ENCODE measurements at regions not wholly inside any gene's neighbourhood (a gene's known extent, or its start where the extent isn't known, plus 50 kb on each side); places are given as distances from the start of the nearest gene placed in this dataset.
"Not testable (repeated sequence)": the region's sequence is repeated elsewhere in the genome, so short reads cannot be mapped to it uniquely, and the experiment has no call there.

DNA sequence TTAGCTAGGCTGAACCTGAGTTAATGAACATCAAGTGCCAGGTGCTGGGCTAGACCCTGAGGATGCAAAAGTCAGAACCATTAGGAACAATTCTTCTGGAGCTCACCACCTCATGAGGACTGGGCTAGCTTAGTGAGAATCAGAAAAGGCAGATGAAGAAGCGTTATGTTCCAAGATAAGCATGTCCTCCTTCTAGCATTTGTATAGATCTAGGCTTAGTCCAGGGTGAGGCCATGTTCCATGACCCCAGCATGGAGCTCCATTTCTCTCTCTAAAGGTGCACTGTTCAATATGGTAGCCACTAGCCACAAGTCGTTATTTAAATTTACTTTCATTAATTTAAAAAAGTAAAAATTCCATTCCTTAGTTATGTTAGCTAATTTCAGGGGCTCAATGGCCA, 365.3 kb upstream of the CCL2 start:
- DNase-seq: no peak

DNA sequence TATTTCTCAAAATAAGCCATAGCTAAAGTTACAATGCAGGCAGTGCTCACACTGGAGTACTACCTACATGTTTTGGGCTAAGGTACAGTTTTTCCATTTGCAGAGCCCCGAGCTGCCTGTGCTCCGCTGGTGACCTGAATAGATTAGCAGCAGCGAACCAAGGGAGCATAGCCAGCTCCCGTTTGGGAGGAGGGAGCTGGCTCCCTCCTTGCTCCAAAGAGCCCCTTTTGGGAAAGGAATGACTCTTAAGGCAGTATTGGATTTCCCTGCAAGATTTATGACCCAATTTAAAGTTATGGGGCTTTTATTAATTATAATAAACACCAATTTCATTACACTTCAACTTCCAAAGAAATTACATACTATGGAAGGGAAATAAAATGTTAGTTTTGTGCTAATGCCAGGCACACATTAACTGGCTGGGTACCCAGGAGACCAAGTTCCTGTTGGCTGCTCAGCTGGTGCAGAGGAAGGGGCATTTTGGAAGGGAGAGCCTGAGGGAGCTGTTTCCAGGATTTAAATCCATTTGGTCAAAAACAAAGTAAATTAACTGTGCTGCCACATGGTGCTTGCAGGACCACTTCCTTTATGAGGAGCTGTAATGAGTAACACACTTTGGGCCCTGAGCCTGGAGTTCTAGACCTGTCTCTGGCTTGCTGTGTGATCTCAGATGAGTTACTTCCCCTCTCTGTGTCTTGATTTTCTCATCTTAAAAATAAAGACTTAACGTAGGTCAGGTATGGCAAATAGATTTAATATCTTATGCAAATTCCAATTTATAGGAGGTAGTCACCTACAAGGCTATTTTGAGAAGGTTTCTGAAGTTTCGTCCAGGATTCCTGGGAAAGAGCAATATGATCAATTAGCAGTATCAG, 362.1 kb upstream of the CCL2 start:
- DNase-seq: no peak

- no peak for DNase-seq
These were observed 359.6 kb upstream of the CCL2 start for GRCh38 chr17:33895491-33895890.

GRCh38 chr17:33896263-33896662, 358.8 kb upstream of the CCL2 start:
- no peak for DNase-seq

- DNase-seq: no peak
These were observed 354.0 kb upstream of the CCL2 start for GRCh38 chr17:33901085-33901484.

DNA sequence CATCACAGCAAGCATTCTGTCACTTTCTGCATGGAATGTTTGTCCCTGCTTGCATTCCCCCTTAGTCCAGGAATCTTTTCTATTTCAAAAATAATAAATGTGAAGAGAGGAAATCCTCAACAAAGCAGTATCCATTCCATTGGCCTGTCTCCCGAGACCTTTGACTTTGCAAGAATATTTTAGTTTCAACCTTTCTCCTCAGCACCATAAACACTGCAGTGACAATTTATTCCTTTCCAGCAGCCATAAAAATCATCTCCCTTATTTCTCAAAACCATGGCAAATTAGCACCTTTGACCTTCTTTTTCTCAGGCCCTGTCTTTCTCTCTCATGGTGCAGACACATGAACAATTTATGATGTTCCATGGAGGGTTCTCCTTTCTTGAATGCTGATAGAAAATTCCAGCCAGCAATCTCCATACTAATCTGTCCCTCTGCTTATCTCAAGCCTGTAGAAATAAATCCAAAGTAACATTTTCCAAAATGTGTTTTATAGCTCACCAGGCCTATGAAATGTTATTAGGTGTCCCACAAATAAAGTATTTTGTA, 352.1 kb upstream of the CCL2 start:
- no peak for DNase-seq

GRCh38 chr17:33904476-33904875, 350.6 kb upstream of the CCL2 start:
- no peak for DNase-seq

DNA sequence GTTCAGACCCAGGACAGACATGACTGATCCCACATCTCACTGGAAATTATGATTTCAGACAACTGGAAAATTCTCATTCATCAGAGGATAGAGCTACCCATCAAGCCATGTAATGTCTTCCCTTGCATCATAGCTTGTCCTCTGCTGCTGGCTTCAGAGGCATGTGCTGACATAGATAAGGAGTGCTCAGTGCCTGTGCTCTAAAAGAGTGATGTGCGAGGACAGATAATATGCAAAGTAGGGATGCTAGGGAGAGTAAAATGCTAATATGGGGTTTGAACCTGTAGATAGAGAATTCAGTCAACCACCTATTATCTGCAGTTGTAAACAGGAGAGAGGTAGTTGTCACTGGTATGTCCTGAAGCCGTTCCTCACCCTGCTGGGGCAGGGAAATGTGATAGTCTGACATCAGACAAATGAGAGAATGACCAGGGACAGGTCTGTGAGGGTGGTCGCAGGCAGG, 349.7 kb upstream of the CCL2 start:
- no peak for DNase-seq

DNA sequence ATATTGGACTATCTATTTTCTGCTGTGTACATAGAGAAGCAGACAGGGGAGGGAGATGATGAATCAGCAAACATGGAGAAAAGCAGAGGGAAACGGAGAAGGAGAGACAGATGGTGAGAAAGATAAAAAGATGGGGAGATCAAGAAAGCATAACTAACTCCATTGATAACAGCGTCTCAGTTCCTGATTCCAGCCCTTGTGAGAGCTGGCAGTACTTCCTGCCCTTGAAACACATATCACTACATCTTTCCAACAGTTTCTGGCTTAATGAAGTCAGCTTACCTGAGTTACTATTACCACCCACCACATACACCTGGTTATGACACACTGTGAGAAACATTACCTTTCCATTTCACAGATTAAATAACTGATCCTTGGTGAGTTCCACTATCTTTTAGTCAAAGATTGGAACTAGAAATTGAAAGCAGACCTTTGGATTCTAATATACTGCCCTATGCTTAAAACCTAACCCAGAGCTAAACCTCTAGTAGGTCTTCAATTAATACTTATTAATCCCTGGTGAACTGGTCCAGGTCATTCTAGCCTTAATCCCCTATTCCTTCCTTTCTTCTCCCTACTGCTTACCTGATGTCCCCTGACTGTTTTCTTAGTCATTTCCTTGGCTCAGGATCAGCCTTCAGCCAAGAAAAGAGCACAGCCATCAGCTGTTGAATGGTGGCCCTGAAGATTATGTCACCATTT, 346.6 kb upstream of the CCL2 start:
- no peak for DNase-seq

- no peak for DNase-seq
These were observed 344.8 kb upstream of the CCL2 start for GRCh38 chr17:33910200-33910857.

DNA sequence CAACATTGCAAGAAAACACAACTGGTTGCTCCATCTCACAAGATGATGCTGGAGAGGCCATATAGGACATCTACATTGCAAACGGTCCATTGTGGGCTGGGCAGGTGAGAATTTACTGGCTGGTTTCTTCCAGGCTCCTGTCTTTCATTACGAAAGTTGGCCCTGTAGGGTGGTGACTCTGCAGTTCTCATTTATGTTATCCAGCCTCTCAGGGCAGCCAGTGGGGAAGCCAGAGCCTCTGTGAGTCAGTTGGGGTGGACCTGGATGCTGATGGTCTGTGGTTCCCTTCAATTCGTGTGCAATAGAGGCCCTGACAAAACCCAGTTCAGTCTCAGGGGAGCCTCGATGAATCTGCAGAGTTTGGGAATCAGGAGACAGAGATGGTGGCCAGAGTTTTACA, 341.0 kb upstream of the CCL2 start:
- DNase-seq: no peak

GRCh38 chr17:33922971-33923370, 332.1 kb upstream of the CCL2 start:
- DNase-seq: no peak

DNA sequence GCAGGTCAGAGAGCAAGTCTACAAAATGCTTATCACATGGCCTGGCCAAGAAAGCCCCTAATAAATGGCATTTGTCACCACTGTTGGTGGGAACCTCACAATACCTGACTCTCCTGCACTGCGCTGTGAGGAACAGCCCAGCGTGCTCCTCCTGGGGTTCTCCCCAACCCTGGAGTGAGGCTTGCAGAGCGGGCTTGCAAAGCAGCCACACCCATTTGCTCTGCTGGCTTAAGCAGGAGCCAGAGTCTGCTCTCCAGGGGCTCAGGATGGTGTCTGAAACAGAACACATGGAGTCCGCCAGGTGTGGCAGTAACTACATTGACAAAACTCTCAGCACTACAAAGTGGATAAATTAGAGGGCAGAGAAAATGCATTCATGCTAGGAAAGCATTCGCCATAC, 331.0 kb upstream of the CCL2 start:
- DNase-seq: no peak

DNA sequence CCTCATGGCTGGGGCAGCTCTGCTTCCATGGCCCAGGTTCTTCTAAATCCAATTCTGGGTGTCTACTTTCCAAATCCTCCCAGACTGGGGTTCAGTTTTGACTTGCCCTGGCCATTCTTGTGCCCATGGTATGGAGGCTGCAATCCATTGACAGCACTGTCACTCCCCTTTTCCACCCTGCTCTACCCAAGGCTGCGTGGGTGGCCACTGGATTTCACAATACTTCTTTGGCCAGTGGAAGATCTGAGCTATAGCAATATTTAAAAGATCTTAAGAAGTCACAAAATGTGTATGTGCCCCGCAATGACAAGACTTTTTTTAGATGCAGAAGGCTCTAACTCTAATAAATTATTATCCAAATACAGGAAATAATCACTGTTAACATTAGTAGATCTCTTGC, 329.4 kb upstream of the CCL2 start:
- no peak for DNase-seq

DNA sequence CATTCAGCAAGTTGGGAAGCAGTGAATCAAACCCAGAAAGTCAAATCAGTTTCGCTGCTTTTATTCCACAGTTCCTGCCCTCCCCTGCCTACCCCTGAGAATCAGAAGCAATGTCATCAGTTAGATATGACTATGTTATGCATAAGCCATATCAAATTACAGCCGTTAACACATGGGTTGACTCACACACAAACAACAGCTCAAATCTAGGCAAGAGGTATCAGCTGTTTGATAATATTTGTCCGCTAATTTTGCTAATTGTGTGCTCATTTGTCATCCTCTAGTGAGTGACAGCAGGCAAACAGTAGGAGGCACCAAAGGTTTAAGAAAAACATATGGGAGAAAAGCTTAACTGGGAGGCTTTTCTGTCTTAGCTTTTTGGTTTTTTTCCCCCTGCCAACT, 327.4 kb upstream of the CCL2 start:
- no peak for DNase-seq

DNA sequence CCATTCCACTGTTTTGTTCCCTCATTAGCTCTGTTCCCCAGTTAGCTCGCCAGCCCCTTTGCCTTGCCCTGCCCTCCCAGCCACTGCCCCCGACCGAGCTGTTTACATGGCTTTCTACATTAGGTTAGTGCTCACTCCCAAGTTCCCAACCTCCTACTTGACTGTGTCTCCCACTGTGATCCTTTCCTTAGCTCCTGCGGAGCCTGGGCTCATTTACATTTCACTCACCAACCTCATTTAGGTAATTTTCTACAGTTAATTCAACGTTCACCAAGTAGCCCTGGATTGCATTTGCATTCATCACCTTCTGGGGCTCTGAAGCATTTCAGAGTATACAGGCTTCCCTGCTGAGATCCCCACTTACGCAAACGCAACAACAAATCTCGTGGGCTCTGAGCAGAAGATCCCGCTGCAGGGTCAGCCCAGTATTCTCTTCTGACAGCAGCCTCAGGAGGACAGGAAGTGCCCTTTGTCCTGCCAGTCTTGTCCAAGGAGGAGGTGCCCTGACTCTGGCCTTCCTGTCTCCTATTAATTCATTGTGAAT, 325.8 kb upstream of the CCL2 start:
- no peak for DNase-seq

DNA sequence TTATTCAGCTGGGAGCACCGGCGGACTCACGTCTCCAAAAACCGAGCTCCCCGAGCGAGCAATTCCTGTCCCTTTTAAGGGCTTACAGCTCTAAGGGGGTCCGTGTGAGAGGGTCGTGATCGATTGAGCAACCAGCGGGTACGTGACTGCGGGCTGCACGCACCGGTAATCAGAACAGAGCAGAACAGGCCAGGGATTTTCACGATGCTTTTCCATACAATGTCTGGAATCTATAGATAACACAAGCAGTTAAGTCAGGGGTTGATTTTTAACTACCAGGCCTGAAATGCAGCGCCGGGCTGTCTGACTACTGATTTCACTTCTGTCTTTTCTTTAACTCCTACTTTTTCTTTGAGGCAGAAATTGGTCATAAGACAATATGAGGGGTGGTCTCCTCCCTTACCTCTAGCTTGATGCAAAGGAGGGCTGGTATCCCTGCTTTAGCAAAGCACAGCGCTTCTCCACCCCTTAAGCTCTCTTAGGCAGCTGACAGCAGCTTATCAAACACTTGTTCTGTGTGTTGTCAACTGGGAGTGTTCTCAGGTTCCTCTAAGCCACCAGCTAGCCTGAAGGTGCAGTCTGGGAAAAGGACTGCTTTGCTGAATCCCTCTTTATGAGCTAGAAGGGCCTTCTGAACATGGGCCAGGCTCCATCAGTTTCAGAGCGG, 323.8 kb upstream of the CCL2 start:
- DNase-seq: not testable (repeated sequence)

DNA sequence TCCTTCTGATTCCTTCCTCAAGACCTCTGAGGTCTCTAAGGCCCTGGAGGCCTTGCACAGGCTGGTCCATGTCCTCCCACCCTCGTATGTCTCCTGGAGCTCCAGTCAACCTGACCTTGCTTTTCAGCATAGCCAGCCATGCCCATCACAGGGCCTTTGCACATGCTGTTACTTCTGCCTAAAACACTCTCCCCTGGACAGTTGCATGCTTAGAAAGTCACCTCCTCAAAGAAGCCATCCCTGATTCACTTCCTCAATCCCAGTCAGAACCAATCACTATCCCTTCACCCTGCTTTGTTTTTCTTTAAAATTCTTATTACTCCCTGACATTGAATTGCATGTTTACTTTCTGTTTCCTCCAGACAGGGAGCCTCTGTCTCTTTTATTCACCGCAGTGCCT, 322.1 kb upstream of the CCL2 start:
- DNase-seq: no peak

- no peak for DNase-seq
These were observed 321.5 kb upstream of the CCL2 start for GRCh38 chr17:33933576-33933975.

DNA sequence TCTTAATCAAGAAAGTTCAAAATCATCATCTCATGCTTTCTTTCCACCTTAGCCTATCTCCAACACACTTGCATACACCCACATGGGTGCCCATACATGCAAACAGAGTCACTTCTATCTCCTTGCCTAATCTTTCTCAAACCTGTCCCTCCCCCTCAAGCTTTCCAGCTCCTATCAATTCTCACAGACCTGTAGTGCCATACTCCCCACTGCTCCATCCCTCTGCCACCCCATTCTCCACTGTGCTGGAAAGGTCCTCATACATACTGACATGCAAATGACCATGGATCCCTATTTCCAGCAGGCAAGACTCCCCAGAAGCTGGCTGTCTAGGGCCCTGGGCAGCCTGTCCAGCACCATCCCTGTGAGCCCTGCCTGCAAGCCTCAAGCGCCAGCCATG, 320.4 kb upstream of the CCL2 start:
- DNase-seq: no peak

DNA sequence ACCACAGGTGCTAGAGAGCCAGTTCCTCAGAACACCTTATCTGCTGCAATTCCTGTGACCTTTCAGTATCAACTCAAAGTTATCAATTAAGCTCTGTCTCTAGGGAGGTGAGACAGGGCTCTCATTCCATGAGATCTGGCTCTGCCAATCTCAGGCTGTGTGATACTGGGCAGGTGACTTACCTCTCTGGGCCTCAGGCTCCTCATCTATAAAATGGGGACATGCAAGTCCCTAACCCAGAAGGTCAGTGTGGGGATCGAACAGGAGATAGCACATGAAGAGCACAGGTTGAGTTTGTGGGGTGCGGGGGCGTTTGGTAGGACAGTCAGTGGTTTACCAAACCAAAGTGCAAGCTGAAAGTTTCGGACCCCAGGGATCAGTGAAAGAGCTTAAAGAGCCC, 319.3 kb upstream of the CCL2 start:
- DNase-seq: no peak

Data from hypothalamus (tissue), 51 donors.